ENCODE measurements at regions not wholly inside any gene's neighbourhood (a gene's known extent, or its start where the extent isn't known, plus 50 kb on each side); places are given as distances from the start of the nearest gene placed in this dataset.

GRCh38 chr20:40101560-40101959 lies 587.5 kb downstream of the MAFB start (continued):
- TF ChIP-seq GTF2F1 (IDR thresholded peaks at IDR 0.05; ENCODE audit: borderline replicate concordance, low read depth, low read length) (no peak), POU5F1 (IDR thresholded peaks at IDR 0.05; ENCODE audit: low read depth, low read length) (no peak)
